Panc1 (cell line): ENCODE measurements at regions not wholly inside any gene's neighbourhood (a gene's known extent, or its start where the extent isn't known, plus 50 kb on each side); places are given as distances from the start of the nearest gene placed in this dataset.

Experiments
- ATAC-seq: fragments of 200-7000 bp; cut with Tn5 transposase; 2 replicates; pipeline ENCODE4 v1.9.1; 2020; ENCODE audit warnings: mild to moderate bottlenecking, moderate library complexity
- BruUV-seq: library from RNA; stranded (reverse); fragments of 400-500 nt; replicated peaks from 2 replicates; lab custom pipeline; 2021; lab: Mats Ljungman, UMichigan
- CTCF ChIA-PET: fragments of 300-600 bp; sonication (Branson Sonifier 250); formaldehyde crosslinking; loops from one replicate; lab custom pipeline; 2022; ENCODE audit warnings: antibody characterized with exemption; lab: Charles Lee
- POLR2A ChIA-PET: fragments of 300-600 bp; sonication (Branson Sonifier 250); formaldehyde crosslinking; loops from one replicate; lab custom pipeline; 2022; ENCODE audit warnings: antibody characterized with exemption; lab: Charles Lee
- DNase-seq: peaks from one replicate; pipeline ENCODE4 v3.0.0-alpha.2; 2010; ENCODE audit warnings: low read depth, low spot score
- H3K27ac ChIP-seq: 2 replicates; pipeline ENCODE4 v1.5.1; 2011; ENCODE audit warnings: mild to moderate bottlenecking, low read length, inconsistent platforms
- H3K27me3 ChIP-seq: fragments of 200-500 bp; sonication (Bioruptor generic); 2 replicates; pipeline ENCODE4 v1.6.0; 2014; ENCODE audit warnings: low read length, inconsistent platforms; ENCODE audit not compliant: control insufficient read depth, insufficient read depth
- H3K36me3 ChIP-seq: fragments of 200-500 bp; sonication (Bioruptor generic); 2 replicates; pipeline ENCODE4 v1.5.1; 2014; ENCODE audit warnings: inconsistent platforms, mild to moderate bottlenecking, low read length, moderate library complexity; ENCODE audit not compliant: control insufficient read depth, insufficient read depth
- H3K4me1 ChIP-seq: 2 replicates; pipeline ENCODE4 v1.5.1; 2011; ENCODE audit warnings: inconsistent platforms, mild to moderate bottlenecking, low read length, moderate library complexity; ENCODE audit not compliant: control insufficient read depth, insufficient read depth
- H3K4me3 ChIP-seq, 2 experiments: 2 replicates each; pipeline ENCODE4 v1.5.1; 2011 to 2012; ENCODE audit warnings: low read depth in 2 of 2, low read length in 2 of 2, mild to moderate bottlenecking in 2 of 2, inconsistent platforms in 1 of 2, moderate library complexity in 1 of 2
- H3K9me3 ChIP-seq: fragments of 200-500 bp; sonication (Bioruptor generic); 2 replicates; pipeline ENCODE4 v1.5.1; 2014; ENCODE audit warnings: low read depth, mild to moderate bottlenecking, inconsistent platforms, low read length, moderate library complexity; ENCODE audit not compliant: control insufficient read depth, insufficient read depth
- POLR2AphosphoS5 ChIP-seq: IDR thresholded peaks from 2 replicates; pipeline ENCODE4 v1.6.1; 2012; ENCODE audit warnings: mild to moderate bottlenecking, low read depth, low read length, moderate library complexity
- REST ChIP-seq, 2 experiments: IDR thresholded peaks; 2 replicates each; pipeline ENCODE4 v1.6.1; 2011 to 2012; ENCODE audit warnings: low read depth in 2 of 2, control low read depth in 1 of 2, low read length in 1 of 2, mild to moderate bottlenecking in 1 of 2, moderate library complexity in 1 of 2; ENCODE audit not compliant: insufficient read depth in 1 of 2
- SIN3A ChIP-seq: IDR thresholded peaks from 2 replicates; pipeline ENCODE4 v1.6.1; 2012; ENCODE audit warnings: low read depth, mild to moderate bottlenecking, low read length, moderate library complexity, borderline replicate concordance; ENCODE audit not compliant: insufficient read depth
- TCF7L2 ChIP-seq: IDR thresholded peaks from 2 replicates; pipeline ENCODE4 v1.6.1; 2011; ENCODE audit warnings: mild to moderate bottlenecking, low read depth, low read length, inconsistent platforms
- in situ Hi-C: cut with HindIII; loops from 2 replicates; pipeline ENCODE4 v1.10.0; 2016; ENCODE audit warnings: low sequenced_read_pairs, low pct_unique_long_range_greater_than_20kb
- intact Hi-C: fragments of 100-400 bp; cut with micrococcal nuclease; formaldehyde crosslinking; loops from one replicate; pipeline ENCODE4 v1.10.0; 2022; ENCODE audit not compliant: unreplicated experiment
- TF ChIP-seq, protein P1 (sequence below): fragments of 450-650 bp; IDR thresholded peaks from 2 replicates; pipeline ENCODE4 v1.5.1; 2017; ENCODE audit warnings: mild to moderate bottlenecking

DNA sequence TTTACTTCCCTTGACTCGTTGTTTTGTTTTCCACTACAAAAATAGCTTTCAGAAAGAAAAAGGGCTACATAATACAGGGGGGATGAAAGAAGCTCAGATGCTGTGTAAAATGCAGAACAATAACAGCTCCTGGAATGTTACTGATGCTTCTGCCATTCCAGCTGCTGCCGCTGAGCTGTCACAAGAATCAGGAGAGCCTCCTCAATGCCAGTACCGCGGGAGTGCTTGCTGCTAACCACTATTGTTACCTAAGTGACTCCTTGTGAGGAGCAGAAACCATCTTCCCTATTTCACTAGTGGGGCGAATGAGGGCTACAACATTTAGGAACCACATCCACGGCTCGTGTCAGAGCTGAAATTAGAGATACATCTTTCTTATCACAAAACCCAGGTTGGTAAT, 384.8 kb downstream of the GALR1 start:
- Histone ChIP-seq H3K4me1 (no peaks in the 10 kb centered on the region), H3K36me3 (no peaks in the 10 kb centered on the region), H3K9me3 (no peaks in the 10 kb centered on the region), H3K27ac (no peak overlapping the region), H3K27me3 (peaks cover 12% of the 10 kb centered on the region), H3K4me3 (no peak overlapping the region)
- no TSS peak for BruUV-seq
- ChIA-PET POLR2A (no interaction called here), CTCF (no interaction called here)
- in situ Hi-C loops, result no loop called here
- no peak for ATAC-seq
- intact Hi-C loops, result no loop called here
- TF ChIP-seq REST (IDR thresholded peaks at IDR 0.05; ENCODE audit: insufficient read depth in 1 of 2, low read depth in 2 of 2, low read length in 1 of 2) (no peak), SIN3A (no peak), TCF7L2 (no peak), POLR2AphosphoS5 (no peak)
- TF ChIP-seq, protein P1, sequence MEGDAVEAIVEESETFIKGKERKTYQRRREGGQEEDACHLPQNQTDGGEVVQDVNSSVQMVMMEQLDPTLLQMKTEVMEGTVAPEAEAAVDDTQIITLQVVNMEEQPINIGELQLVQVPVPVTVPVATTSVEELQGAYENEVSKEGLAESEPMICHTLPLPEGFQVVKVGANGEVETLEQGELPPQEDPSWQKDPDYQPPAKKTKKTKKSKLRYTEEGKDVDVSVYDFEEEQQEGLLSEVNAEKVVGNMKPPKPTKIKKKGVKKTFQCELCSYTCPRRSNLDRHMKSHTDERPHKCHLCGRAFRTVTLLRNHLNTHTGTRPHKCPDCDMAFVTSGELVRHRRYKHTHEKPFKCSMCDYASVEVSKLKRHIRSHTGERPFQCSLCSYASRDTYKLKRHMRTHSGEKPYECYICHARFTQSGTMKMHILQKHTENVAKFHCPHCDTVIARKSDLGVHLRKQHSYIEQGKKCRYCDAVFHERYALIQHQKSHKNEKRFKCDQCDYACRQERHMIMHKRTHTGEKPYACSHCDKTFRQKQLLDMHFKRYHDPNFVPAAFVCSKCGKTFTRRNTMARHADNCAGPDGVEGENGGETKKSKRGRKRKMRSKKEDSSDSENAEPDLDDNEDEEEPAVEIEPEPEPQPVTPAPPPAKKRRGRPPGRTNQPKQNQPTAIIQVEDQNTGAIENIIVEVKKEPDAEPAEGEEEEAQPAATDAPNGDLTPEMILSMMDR, result no peak
- no peak for DNase-seq

- H3K4me1 ChIP-seq, result no peaks in the 10 kb centered on the region
- intact Hi-C loops (no loop called here), in situ Hi-C loops (no loop called here)
- ATAC-seq (no peak), DNase-seq (no peak)
- H3K27me3 ChIP-seq, result peaks cover 12% of the 10 kb centered on the region
- no peaks in the 10 kb centered on the region for H3K36me3 ChIP-seq
- no peak for TF ChIP-seq POLR2AphosphoS5
- no peak for TF ChIP-seq SIN3A
- TF ChIP-seq TCF7L2, result no peak
- TF ChIP-seq, protein P1, result no peak
- TF ChIP-seq REST (IDR thresholded peaks at IDR 0.05; ENCODE audit: insufficient read depth in 1 of 2, low read depth in 2 of 2, low read length in 1 of 2), result no peak
- no peak overlapping the region for H3K27ac ChIP-seq
- no peaks in the 10 kb centered on the region for H3K9me3 ChIP-seq
- BruUV-seq, result no TSS peak
- H3K4me3 ChIP-seq, result no peak overlapping the region
- CTCF ChIA-PET, result no interaction called here
- POLR2A ChIA-PET, result no interaction called here
Observed at GRCh38 chr18:77635451-77635850, 385.8 kb downstream of the GALR1 start.
